ENCODE measurements at regions not wholly inside any gene's neighbourhood (a gene's known extent, or its start where the extent isn't known, plus 50 kb on each side); places are given as distances from the start of the nearest gene placed in this dataset.
A peak's percentile ranks its signal among the peaks of the same experiment; 100 is the strongest.

DNA sequence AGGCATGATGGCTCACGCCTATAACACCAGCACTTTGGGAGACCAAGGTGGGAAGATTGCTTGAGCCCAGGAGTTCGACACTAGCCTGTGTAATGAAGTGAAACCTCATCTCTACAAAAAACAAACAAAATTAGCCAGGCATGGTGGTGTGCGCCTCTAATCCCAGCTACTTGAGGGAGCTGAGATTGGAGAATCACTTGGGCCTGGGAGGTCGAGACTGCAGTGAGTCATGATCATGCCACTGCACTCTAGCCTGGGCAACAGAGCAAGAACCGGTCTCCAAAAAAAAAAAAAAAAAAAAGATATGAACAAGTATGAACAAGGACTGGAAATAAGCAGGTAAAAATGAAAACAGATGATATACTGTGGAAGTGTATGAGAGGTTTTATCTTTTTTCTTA is 54.1 kb upstream of the SOX6 start:
- Histone ChIP-seq H4K20me1 (ENCODE audit: insufficient read depth, low read length) (no peaks in the 10 kb centered on the region), H3K79me2 (ENCODE audit: insufficient read depth, low read length) (no peaks in the 10 kb centered on the region), H3K4me3 (ENCODE audit: insufficient read depth, low read depth, low read length) (no peak overlapping the region), H3K9ac (ENCODE audit: low read length) (no peak overlapping the region), H3K36me3 (ENCODE audit: insufficient read depth, low read length) (no peaks in the 10 kb centered on the region), H3K27ac (ENCODE audit: low read depth, low read length) (no peak overlapping the region), H3K4me1 (ENCODE audit: insufficient read depth, low read length) (no peaks in the 10 kb centered on the region), H2AFZ (ENCODE audit: low read depth, low read length) (no peak overlapping the region), H3K9me3 (ENCODE audit: insufficient read depth, low read depth, low read length) (no peaks in the 10 kb centered on the region), H3K27me3 (ENCODE audit: insufficient read depth, low read length) (no peaks in the 10 kb centered on the region), H3K4me2 (ENCODE audit: low read length) (no peak overlapping the region)
- DNase-seq (ENCODE audit: low read depth) = no peak
- FAIRE-seq = no peak
- Mint-ChIP-seq H3K4me3 (ENCODE audit: unreplicated experiment) (no peak overlapping the region), H3K4me1 (ENCODE audit: low read depth, unreplicated experiment) (peaks cover 7% of the 10 kb centered on the region), H3K36me3 (ENCODE audit: low read depth, unreplicated experiment) (no peaks in the 10 kb centered on the region), H3K27ac (ENCODE audit: unreplicated experiment) (no peak overlapping the region), H3K9me3 (ENCODE audit: unreplicated experiment) (no peaks in the 10 kb centered on the region), H3K27me3 (ENCODE audit: low read depth, unreplicated experiment) (no peaks in the 10 kb centered on the region)
- TF ChIP-seq EZH2 (IDR thresholded peaks at IDR 0.05; ENCODE audit: insufficient read depth, low read length) = no peak
- TF ChIP-seq, protein P1, sequence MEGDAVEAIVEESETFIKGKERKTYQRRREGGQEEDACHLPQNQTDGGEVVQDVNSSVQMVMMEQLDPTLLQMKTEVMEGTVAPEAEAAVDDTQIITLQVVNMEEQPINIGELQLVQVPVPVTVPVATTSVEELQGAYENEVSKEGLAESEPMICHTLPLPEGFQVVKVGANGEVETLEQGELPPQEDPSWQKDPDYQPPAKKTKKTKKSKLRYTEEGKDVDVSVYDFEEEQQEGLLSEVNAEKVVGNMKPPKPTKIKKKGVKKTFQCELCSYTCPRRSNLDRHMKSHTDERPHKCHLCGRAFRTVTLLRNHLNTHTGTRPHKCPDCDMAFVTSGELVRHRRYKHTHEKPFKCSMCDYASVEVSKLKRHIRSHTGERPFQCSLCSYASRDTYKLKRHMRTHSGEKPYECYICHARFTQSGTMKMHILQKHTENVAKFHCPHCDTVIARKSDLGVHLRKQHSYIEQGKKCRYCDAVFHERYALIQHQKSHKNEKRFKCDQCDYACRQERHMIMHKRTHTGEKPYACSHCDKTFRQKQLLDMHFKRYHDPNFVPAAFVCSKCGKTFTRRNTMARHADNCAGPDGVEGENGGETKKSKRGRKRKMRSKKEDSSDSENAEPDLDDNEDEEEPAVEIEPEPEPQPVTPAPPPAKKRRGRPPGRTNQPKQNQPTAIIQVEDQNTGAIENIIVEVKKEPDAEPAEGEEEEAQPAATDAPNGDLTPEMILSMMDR (IDR thresholded peaks at IDR 0.05; ENCODE audit: insufficient read depth, low read depth, low read length) = no peak

DNA sequence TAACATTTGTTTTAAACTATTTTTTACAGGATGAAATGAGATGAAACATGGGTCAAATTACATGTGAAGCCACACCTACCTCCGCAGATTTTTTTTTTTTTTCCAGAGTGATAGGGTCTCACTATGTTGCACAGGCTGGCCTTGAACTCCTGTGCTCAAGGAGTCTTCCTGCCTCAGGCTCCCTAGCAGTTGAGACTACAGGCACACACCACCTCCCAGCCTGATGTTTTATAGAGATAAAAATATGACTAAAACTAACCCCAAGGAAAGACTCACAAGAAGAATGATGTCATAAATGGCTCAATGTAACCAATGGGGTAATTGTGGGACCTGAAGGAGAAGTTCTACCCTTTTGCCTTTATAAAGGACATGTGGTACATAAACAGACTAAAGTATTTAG is 52.3 kb upstream of the SOX6 start:
- H3K27me3 ChIP-seq (ENCODE audit: insufficient read depth, low read length) = no peaks in the 10 kb centered on the region
- no peak overlapping the region for H3K9ac ChIP-seq (ENCODE audit: low read length)
- DNase-seq (ENCODE audit: low read depth) (no peak), FAIRE-seq (no peak)
- no peaks in the 10 kb centered on the region for H3K9me3 Mint-ChIP-seq (ENCODE audit: unreplicated experiment)
- H3K4me1 ChIP-seq (ENCODE audit: insufficient read depth, low read length) = no peaks in the 10 kb centered on the region
- H3K4me3 ChIP-seq (ENCODE audit: insufficient read depth, low read depth, low read length) = no peak overlapping the region
- no peak for TF ChIP-seq EZH2 (IDR thresholded peaks at IDR 0.05; ENCODE audit: insufficient read depth, low read length)
- TF ChIP-seq, protein P1 (IDR thresholded peaks at IDR 0.05; ENCODE audit: insufficient read depth, low read depth, low read length) = no peak
- no peaks in the 10 kb centered on the region for H3K36me3 Mint-ChIP-seq (ENCODE audit: low read depth, unreplicated experiment)
- no peaks in the 10 kb centered on the region for H3K9me3 ChIP-seq (ENCODE audit: insufficient read depth, low read depth, low read length)
- H3K27me3 Mint-ChIP-seq (ENCODE audit: low read depth, unreplicated experiment) = no peaks in the 10 kb centered on the region
- H2AFZ ChIP-seq (ENCODE audit: low read depth, low read length) = no peak overlapping the region
- no peak overlapping the region for H3K4me3 Mint-ChIP-seq (ENCODE audit: unreplicated experiment)
- H3K79me2 ChIP-seq (ENCODE audit: insufficient read depth, low read length) = no peaks in the 10 kb centered on the region
- H4K20me1 ChIP-seq (ENCODE audit: insufficient read depth, low read length) = no peaks in the 10 kb centered on the region
- H3K27ac ChIP-seq (ENCODE audit: low read depth, low read length) = no peak overlapping the region
- no peak overlapping the region for H3K4me2 ChIP-seq (ENCODE audit: low read length)
- no peak overlapping the region for H3K27ac Mint-ChIP-seq (ENCODE audit: unreplicated experiment)
- peaks cover 9% of the 10 kb centered on the region for H3K4me1 Mint-ChIP-seq (ENCODE audit: low read depth, unreplicated experiment)
- H3K36me3 ChIP-seq (ENCODE audit: insufficient read depth, low read length) = no peaks in the 10 kb centered on the region

DNA sequence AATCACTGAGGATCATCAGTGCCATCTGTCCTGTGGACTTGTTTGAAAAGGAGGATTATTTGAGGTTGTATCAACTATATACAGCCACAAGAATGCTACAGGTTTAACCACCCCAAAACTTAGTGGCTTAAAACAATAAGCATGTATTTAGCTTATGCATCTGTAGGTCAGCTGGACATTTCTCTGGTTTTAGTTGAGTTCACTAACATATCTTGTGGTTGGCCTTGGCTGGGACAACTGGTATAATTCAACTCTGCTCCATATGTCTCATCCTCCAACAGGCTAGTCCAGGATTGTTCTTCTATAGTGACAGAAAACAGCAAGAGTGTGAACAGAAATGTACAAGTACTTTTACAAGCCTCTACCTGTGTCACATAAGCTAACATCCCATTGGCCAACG is 49.9 kb upstream of the SOX6 start:
- Histone ChIP-seq H3K27me3 (ENCODE audit: insufficient read depth, low read length) (no peaks in the 10 kb centered on the region), H3K4me2 (ENCODE audit: low read length) (no peak overlapping the region), H3K4me3 (ENCODE audit: insufficient read depth, low read depth, low read length) (no peak overlapping the region), H3K79me2 (ENCODE audit: insufficient read depth, low read length) (no peaks in the 10 kb centered on the region), H3K9ac (ENCODE audit: low read length) (no peak overlapping the region), H3K36me3 (ENCODE audit: insufficient read depth, low read length) (no peaks in the 10 kb centered on the region), H3K4me1 (ENCODE audit: insufficient read depth, low read length) (no peaks in the 10 kb centered on the region), H4K20me1 (ENCODE audit: insufficient read depth, low read length) (no peaks in the 10 kb centered on the region), H3K9me3 (ENCODE audit: insufficient read depth, low read depth, low read length) (no peaks in the 10 kb centered on the region), H3K27ac (ENCODE audit: low read depth, low read length) (no peak overlapping the region), H2AFZ (ENCODE audit: low read depth, low read length) (no peak overlapping the region)
- no peak for FAIRE-seq
- H3K9me3 Mint-ChIP-seq (ENCODE audit: unreplicated experiment) = no peaks in the 10 kb centered on the region
- no peak overlapping the region for H3K4me3 Mint-ChIP-seq (ENCODE audit: unreplicated experiment)
- H3K27me3 Mint-ChIP-seq (ENCODE audit: low read depth, unreplicated experiment) = no peaks in the 10 kb centered on the region
- H3K36me3 Mint-ChIP-seq (ENCODE audit: low read depth, unreplicated experiment) = no peaks in the 10 kb centered on the region
- peak; percentile 20 for DNase-seq (ENCODE audit: low read depth)
- peaks cover 20% of the 10 kb centered on the region for H3K4me1 Mint-ChIP-seq (ENCODE audit: low read depth, unreplicated experiment)
- no peak overlapping the region for H3K27ac Mint-ChIP-seq (ENCODE audit: unreplicated experiment)
- no peak for TF ChIP-seq EZH2 (IDR thresholded peaks at IDR 0.05; ENCODE audit: insufficient read depth, low read length)
- TF ChIP-seq, protein P1 (IDR thresholded peaks at IDR 0.05; ENCODE audit: insufficient read depth, low read depth, low read length) = no peak

Data from astrocyte (in vitro differentiated cells and primary cell).